ENCODE measurements at regions not wholly inside any gene's neighbourhood (a gene's known extent, or its start where the extent isn't known, plus 50 kb on each side); places are given as distances from the start of the nearest gene placed in this dataset.
"Not testable (repeated sequence)": the region's sequence is repeated elsewhere in the genome, so short reads cannot be mapped to it uniquely, and the experiment has no call there.

GRCh38 chr4:130025701-130026100 is 929.7 kb downstream of the C4orf33 start:
- Histone ChIP-seq H2AFZ (ENCODE audit: low read length, unreplicated experiment) (no peak overlapping the region), H3K36me3 (ENCODE audit: insufficient read depth, low read length) (no peaks in the 10 kb centered on the region), H3K4me3 (ENCODE audit: low read depth, low read length) (no peak overlapping the region), H3K27me3 (ENCODE audit: insufficient read depth, low read length) (peaks cover 20% of the 10 kb centered on the region; the same call in 1 of the 2 replicates), H3K27ac (ENCODE audit: low read depth, low read length) (no peak overlapping the region), H3K4me1 (ENCODE audit: control insufficient read depth, insufficient read depth, low read length, unreplicated experiment) (no peaks in the 10 kb centered on the region), H3K79me2 (ENCODE audit: control insufficient read depth, insufficient read depth, low read length, unreplicated experiment) (no peaks in the 10 kb centered on the region)

- H3K27ac ChIP-seq (ENCODE audit: low read depth, low read length), result no peak overlapping the region
Measured at GRCh38 chr4:130026185-130026584, 930.2 kb downstream of the C4orf33 start.

GRCh38 chr4:130027973-130028372 is 932.0 kb downstream of the C4orf33 start:
- Histone ChIP-seq H3K27ac (ENCODE audit: low read depth, low read length) (no peak overlapping the region), H3K4me3 (ENCODE audit: low read depth, low read length) (no peak overlapping the region), H3K36me3 (ENCODE audit: insufficient read depth, low read length) (no peaks in the 10 kb centered on the region), H3K79me2 (ENCODE audit: control insufficient read depth, insufficient read depth, low read length, unreplicated experiment) (no peaks in the 10 kb centered on the region), H3K4me1 (ENCODE audit: control insufficient read depth, insufficient read depth, low read length, unreplicated experiment) (no peaks in the 10 kb centered on the region), H3K27me3 (ENCODE audit: insufficient read depth, low read length) (peaks cover 13% of the 10 kb centered on the region; the same call in 1 of the 2 replicates), H2AFZ (ENCODE audit: low read length, unreplicated experiment) (no peak overlapping the region)

More at GRCh38 chr4:130026185-130026584, 930.2 kb downstream of the C4orf33 start:
- H3K36me3 ChIP-seq (ENCODE audit: insufficient read depth, low read length), result no peaks in the 10 kb centered on the region
- H3K4me1 ChIP-seq (ENCODE audit: control insufficient read depth, insufficient read depth, low read length, unreplicated experiment), result no peaks in the 10 kb centered on the region
- no peaks in the 10 kb centered on the region for H3K79me2 ChIP-seq (ENCODE audit: control insufficient read depth, insufficient read depth, low read length, unreplicated experiment)
- H3K27me3 ChIP-seq (ENCODE audit: insufficient read depth, low read length), result peaks cover 20% of the 10 kb centered on the region; the same call in 1 of the 2 replicates
- H3K4me3 ChIP-seq (ENCODE audit: low read depth, low read length), result no peak overlapping the region
- no peak overlapping the region for H2AFZ ChIP-seq (ENCODE audit: low read length, unreplicated experiment)

GRCh38 chr4:130028552-130028951 is 932.6 kb downstream of the C4orf33 start:
- no peak overlapping the region for H3K4me3 ChIP-seq (ENCODE audit: low read depth, low read length)

GRCh38 chr4:130029442-130029841 is 933.5 kb downstream of the C4orf33 start:
- no peaks in the 10 kb centered on the region for H3K4me1 ChIP-seq (ENCODE audit: control insufficient read depth, insufficient read depth, low read length, unreplicated experiment)
- H3K4me3 ChIP-seq (ENCODE audit: low read depth, low read length), result no peak overlapping the region
- H3K36me3 ChIP-seq (ENCODE audit: insufficient read depth, low read length), result no peaks in the 10 kb centered on the region
- H2AFZ ChIP-seq (ENCODE audit: low read length, unreplicated experiment), result no peak overlapping the region
- no peaks in the 10 kb centered on the region for H3K79me2 ChIP-seq (ENCODE audit: control insufficient read depth, insufficient read depth, low read length, unreplicated experiment)
- H3K27ac ChIP-seq (ENCODE audit: low read depth, low read length), result no peak overlapping the region
- H3K27me3 ChIP-seq (ENCODE audit: insufficient read depth, low read length), result peaks cover 13% of the 10 kb centered on the region; the same call in 1 of the 2 replicates

More at GRCh38 chr4:130028552-130028951, 932.6 kb downstream of the C4orf33 start:
- Histone ChIP-seq H2AFZ (ENCODE audit: low read length, unreplicated experiment) (no peak overlapping the region), H3K27ac (ENCODE audit: low read depth, low read length) (no peak overlapping the region), H3K27me3 (ENCODE audit: insufficient read depth, low read length) (peaks cover 13% of the 10 kb centered on the region; the same call in 1 of the 2 replicates), H3K4me1 (ENCODE audit: control insufficient read depth, insufficient read depth, low read length, unreplicated experiment) (no peaks in the 10 kb centered on the region), H3K79me2 (ENCODE audit: control insufficient read depth, insufficient read depth, low read length, unreplicated experiment) (no peaks in the 10 kb centered on the region), H3K36me3 (ENCODE audit: insufficient read depth, low read length) (no peaks in the 10 kb centered on the region)

GRCh38 chr4:130031858-130032257 is 935.9 kb downstream of the C4orf33 start:
- no peak overlapping the region for H2AFZ ChIP-seq (ENCODE audit: low read length, unreplicated experiment)
- H3K4me3 ChIP-seq (ENCODE audit: low read depth, low read length), result no peak overlapping the region
- H3K27ac ChIP-seq (ENCODE audit: low read depth, low read length), result no peak overlapping the region
- H3K79me2 ChIP-seq (ENCODE audit: control insufficient read depth, insufficient read depth, low read length, unreplicated experiment), result no peaks in the 10 kb centered on the region
- peaks cover 13% of the 10 kb centered on the region; the same call in 1 of the 2 replicates for H3K27me3 ChIP-seq (ENCODE audit: insufficient read depth, low read length)
- H3K36me3 ChIP-seq (ENCODE audit: insufficient read depth, low read length), result no peaks in the 10 kb centered on the region
- no peaks in the 10 kb centered on the region for H3K4me1 ChIP-seq (ENCODE audit: control insufficient read depth, insufficient read depth, low read length, unreplicated experiment)

- H3K4me1 ChIP-seq (ENCODE audit: control insufficient read depth, insufficient read depth, low read length, unreplicated experiment); H3K27ac ChIP-seq (ENCODE audit: low read depth, low read length); H3K36me3 ChIP-seq (ENCODE audit: insufficient read depth, low read length); H2AFZ ChIP-seq (ENCODE audit: low read length, unreplicated experiment); H3K79me2 ChIP-seq (ENCODE audit: control insufficient read depth, insufficient read depth, low read length, unreplicated experiment); H3K27me3 ChIP-seq (ENCODE audit: insufficient read depth, low read length); H3K4me3 ChIP-seq (ENCODE audit: low read depth, low read length): not testable (repeated sequence)
Measured at GRCh38 chr4:130033657-130034056, 937.7 kb downstream of the C4orf33 start.

GRCh38 chr4:130034876-130035275 is 938.9 kb downstream of the C4orf33 start:
- Histone ChIP-seq H3K27me3 (ENCODE audit: insufficient read depth, low read length) (0 out of 2 replicates have a peak, but pooled peaks cover under 1% of the 10 kb centered on the region), H3K4me3 (ENCODE audit: low read depth, low read length) (no peak overlapping the region)

GRCh38 chr4:130035391-130035790 is 939.4 kb downstream of the C4orf33 start:
- no peaks in the 10 kb centered on the region for H3K27me3 ChIP-seq (ENCODE audit: insufficient read depth, low read length)
- no peaks in the 10 kb centered on the region for H3K36me3 ChIP-seq (ENCODE audit: insufficient read depth, low read length)
- no peak overlapping the region for H2AFZ ChIP-seq (ENCODE audit: low read length, unreplicated experiment)
- H3K27ac ChIP-seq (ENCODE audit: low read depth, low read length), result no peak overlapping the region
- no peaks in the 10 kb centered on the region for H3K4me1 ChIP-seq (ENCODE audit: control insufficient read depth, insufficient read depth, low read length, unreplicated experiment)
- H3K4me3 ChIP-seq (ENCODE audit: low read depth, low read length), result no peak overlapping the region
- H3K79me2 ChIP-seq (ENCODE audit: control insufficient read depth, insufficient read depth, low read length, unreplicated experiment), result no peaks in the 10 kb centered on the region

More at GRCh38 chr4:130034876-130035275, 938.9 kb downstream of the C4orf33 start:
- no peak overlapping the region for H3K27ac ChIP-seq (ENCODE audit: low read depth, low read length)
- H3K4me1 ChIP-seq (ENCODE audit: control insufficient read depth, insufficient read depth, low read length, unreplicated experiment), result no peaks in the 10 kb centered on the region
- H3K79me2 ChIP-seq (ENCODE audit: control insufficient read depth, insufficient read depth, low read length, unreplicated experiment), result no peaks in the 10 kb centered on the region
- no peak overlapping the region for H2AFZ ChIP-seq (ENCODE audit: low read length, unreplicated experiment)
- no peaks in the 10 kb centered on the region for H3K36me3 ChIP-seq (ENCODE audit: insufficient read depth, low read length)

GRCh38 chr4:130037866-130038265 is 941.9 kb downstream of the C4orf33 start:
- not testable (repeated sequence) for H3K36me3 ChIP-seq (ENCODE audit: insufficient read depth, low read length); H3K4me3 ChIP-seq (ENCODE audit: low read depth, low read length); H2AFZ ChIP-seq (ENCODE audit: low read length, unreplicated experiment); H3K27ac ChIP-seq (ENCODE audit: low read depth, low read length); H3K79me2 ChIP-seq (ENCODE audit: control insufficient read depth, insufficient read depth, low read length, unreplicated experiment); H3K4me1 ChIP-seq (ENCODE audit: control insufficient read depth, insufficient read depth, low read length, unreplicated experiment); H3K27me3 ChIP-seq (ENCODE audit: insufficient read depth, low read length)

GRCh38 chr4:130038540-130038939 is 942.6 kb downstream of the C4orf33 start:
- H3K27ac ChIP-seq (ENCODE audit: low read depth, low read length); H3K79me2 ChIP-seq (ENCODE audit: control insufficient read depth, insufficient read depth, low read length, unreplicated experiment); H3K4me1 ChIP-seq (ENCODE audit: control insufficient read depth, insufficient read depth, low read length, unreplicated experiment); H3K27me3 ChIP-seq (ENCODE audit: insufficient read depth, low read length); H2AFZ ChIP-seq (ENCODE audit: low read length, unreplicated experiment); H3K4me3 ChIP-seq (ENCODE audit: low read depth, low read length); H3K36me3 ChIP-seq (ENCODE audit: insufficient read depth, low read length): not testable (repeated sequence)

Data from ACC112 (cell line).